Loucy (cell line): ENCODE measurements at regions not wholly inside any gene's neighbourhood (a gene's known extent, or its start where the extent isn't known, plus 50 kb on each side); places are given as distances from the start of the nearest gene placed in this dataset.

Experiments
- H2AFZ ChIP-seq: fragments of 200-600 bp; sonication (generic); 2 replicates; pipeline ENCODE4 v1.6.0; 2016; ENCODE audit warnings: antibody characterized with exemption, mild to moderate bottlenecking, low read length, moderate library complexity
- H3F3A ChIP-seq: fragments of 200-600 bp; 2 replicates; pipeline ENCODE4 v1.6.0; 2016; ENCODE audit warnings: antibody characterized with exemption, low read depth, mild to moderate bottlenecking
- H3K27me3 ChIP-seq: fragments of 200-600 bp; sonication (generic); 2 replicates; pipeline ENCODE4 v1.6.1; 2014; ENCODE audit warnings: low read length, mild to moderate bottlenecking; ENCODE audit not compliant: insufficient read depth, poor library complexity, severe bottlenecking
- H3K36me3 ChIP-seq: fragments of 200-600 bp; sonication (generic); 2 replicates; pipeline ENCODE4 v1.6.1; 2016; ENCODE audit warnings: low read length; ENCODE audit not compliant: insufficient read depth
- H3K4me1 ChIP-seq: fragments of 200-600 bp; sonication (generic); 2 replicates; pipeline ENCODE4 v1.5.1; 2014; ENCODE audit warnings: low read length, mild to moderate bottlenecking; ENCODE audit not compliant: insufficient read depth, poor library complexity, severe bottlenecking
- H3K4me2 ChIP-seq: fragments of 200-600 bp; sonication (generic); 2 replicates; pipeline ENCODE4 v1.6.0; 2014; ENCODE audit warnings: antibody characterized with exemption, low read length, low read depth, mild to moderate bottlenecking; ENCODE audit not compliant: poor library complexity, severe bottlenecking
- H3K4me3 ChIP-seq: fragments of 200-600 bp; sonication (generic); 2 replicates; pipeline ENCODE4 v1.5.1; 2014; ENCODE audit warnings: low read length, mild to moderate bottlenecking, mixed read lengths; ENCODE audit not compliant: poor library complexity, severe bottlenecking
- H3K79me2 ChIP-seq: fragments of 200-600 bp; sonication (generic); 2 replicates; pipeline ENCODE4 v1.6.1; 2014; ENCODE audit warnings: low read length; ENCODE audit not compliant: insufficient read depth
- H3K9ac ChIP-seq: fragments of 200-600 bp; sonication (generic); 2 replicates; pipeline ENCODE4 v1.6.0; 2014; ENCODE audit warnings: mild to moderate bottlenecking, low read depth, low read length, moderate library complexity; ENCODE audit not compliant: poor library complexity, severe bottlenecking
- H3K9me2 ChIP-seq: fragments of 200-600 bp; sonication (generic); replicated peaks from 2 replicates; pipeline ENCODE4 v1.6.1; 2016; ENCODE audit warnings: low read depth, low read length, mixed read lengths
- H3K9me3 ChIP-seq: fragments of 200-600 bp; sonication (generic); 2 replicates; pipeline ENCODE4 v1.6.1; 2014; ENCODE audit warnings: mild to moderate bottlenecking, antibody characterized with exemption, low read length, low read depth; ENCODE audit not compliant: insufficient read depth
- H4K20me1 ChIP-seq: fragments of 200-600 bp; sonication (generic); 2 replicates; pipeline ENCODE4 v1.6.0; 2014; ENCODE audit warnings: antibody characterized with exemption, low read length, mild to moderate bottlenecking; ENCODE audit not compliant: insufficient read depth, poor library complexity, severe bottlenecking
- CTCF ChIP-seq: fragments of 200-600 bp; sonication (generic); conservative IDR thresholded peaks from 2 replicates; pipeline ENCODE4 v1.5.1; 2014; ENCODE audit warnings: mild to moderate bottlenecking, antibody characterized with exemption, low read length
- EZH2phosphoT487 ChIP-seq: fragments of 200-600 bp; IDR thresholded peaks from 2 replicates; pipeline ENCODE4 v1.6.1; 2018; ENCODE audit warnings: antibody characterized with exemption, mild to moderate bottlenecking, moderate library complexity, borderline replicate concordance

- no peak overlapping the region for H3K4me2 ChIP-seq
Measured at GRCh38 chr15:70361106-70361505, 263.4 kb upstream of the TLE3 start.

GRCh38 chr15:70358871-70359647, 261.3 kb upstream of the TLE3 start:
- H3K36me3 ChIP-seq: no peaks in the 10 kb centered on the region
- H3K27me3 ChIP-seq: no peaks in the 10 kb centered on the region
- no peak for TF ChIP-seq EZH2phosphoT487
- no peak for TF ChIP-seq CTCF
- H3K4me1 ChIP-seq: no peaks in the 10 kb centered on the region
- H3K9me3 ChIP-seq: no peaks in the 10 kb centered on the region
- no peaks in the 10 kb centered on the region for H3F3A ChIP-seq
- H2AFZ ChIP-seq: no peak overlapping the region
- no peak overlapping the region for H3K9ac ChIP-seq
- H4K20me1 ChIP-seq: no peaks in the 10 kb centered on the region
- no peaks in the 10 kb centered on the region for H3K9me2 ChIP-seq
- H3K4me3 ChIP-seq: no peak overlapping the region
- H3K79me2 ChIP-seq: no peaks in the 10 kb centered on the region
- no peak overlapping the region for H3K4me2 ChIP-seq

More at GRCh38 chr15:70361106-70361505, 263.4 kb upstream of the TLE3 start:
- no peak overlapping the region for H3K4me3 ChIP-seq
- H4K20me1 ChIP-seq: no peaks in the 10 kb centered on the region
- no peaks in the 10 kb centered on the region for H3K36me3 ChIP-seq
- no peaks in the 10 kb centered on the region for H3K27me3 ChIP-seq
- no peak overlapping the region for H2AFZ ChIP-seq
- no peaks in the 10 kb centered on the region for H3K79me2 ChIP-seq
- H3K9ac ChIP-seq: no peak overlapping the region
- no peaks in the 10 kb centered on the region for H3K4me1 ChIP-seq
- no peaks in the 10 kb centered on the region for H3F3A ChIP-seq
- TF ChIP-seq EZH2phosphoT487: no peak
- TF ChIP-seq CTCF: no peak
- H3K9me3 ChIP-seq: no peaks in the 10 kb centered on the region
- no peaks in the 10 kb centered on the region for H3K9me2 ChIP-seq

GRCh38 chr15:70358011-70358819, 260.5 kb upstream of the TLE3 start:
- H3K4me3 ChIP-seq: no peak overlapping the region
- H3K36me3 ChIP-seq: no peaks in the 10 kb centered on the region
- no peak overlapping the region for H3K9ac ChIP-seq
- H3F3A ChIP-seq: no peaks in the 10 kb centered on the region
- H2AFZ ChIP-seq: no peak overlapping the region
- no peaks in the 10 kb centered on the region for H3K9me2 ChIP-seq
- TF ChIP-seq CTCF: no peak
- H3K27me3 ChIP-seq: no peaks in the 10 kb centered on the region
- no peaks in the 10 kb centered on the region for H4K20me1 ChIP-seq
- H3K4me1 ChIP-seq: no peaks in the 10 kb centered on the region
- H3K4me2 ChIP-seq: no peak overlapping the region
- H3K9me3 ChIP-seq: no peaks in the 10 kb centered on the region
- no peaks in the 10 kb centered on the region for H3K79me2 ChIP-seq
